Type B pancreatic cell (in vitro differentiated cells): ENCODE measurements at regions not wholly inside any gene's neighbourhood (a gene's known extent, or its start where the extent isn't known, plus 50 kb on each side); places are given as distances from the start of the nearest gene placed in this dataset.
A peak's percentile ranks its signal among the peaks of the same experiment; 100 is the strongest.
"Not testable (repeated sequence)": the region's sequence is repeated elsewhere in the genome, so short reads cannot be mapped to it uniquely, and the experiment has no call there.

Source experiments
- DNase-seq: peaks from one replicate; pipeline ENCODE4 v3.0.0; 2021; ENCODE audit warnings: mixed read lengths; ENCODE audit not compliant: unreplicated experiment; ENCODE audit errors: extremely low spot score
- H3K27ac Mint-ChIP-seq: 2 replicates; pipeline ENCODE4 v1.8.0; 2021; ENCODE audit warnings: mild to moderate bottlenecking, mixed read lengths
- H3K27me3 Mint-ChIP-seq: 2 replicates; pipeline ENCODE4 v1.8.0; 2021; ENCODE audit warnings: mixed read lengths
- H3K36me3 Mint-ChIP-seq: 2 replicates; pipeline ENCODE4 v1.8.0; 2021; ENCODE audit warnings: mixed read lengths
- H3K4me1 Mint-ChIP-seq: one replicate; pipeline ENCODE4 v1.8.0; 2021; ENCODE audit warnings: mixed read lengths; ENCODE audit not compliant: unreplicated experiment
- H3K4me3 Mint-ChIP-seq: 2 replicates; pipeline ENCODE4 v1.8.0; 2021; ENCODE audit warnings: mild to moderate bottlenecking, mixed read lengths
- H3K9me3 Mint-ChIP-seq: 2 replicates; pipeline ENCODE4 v1.8.0; 2021; ENCODE audit warnings: mixed read lengths
- CTCF ChIP-seq: fragments of 200-600 bp; sonication (generic); conservative IDR thresholded peaks from 2 replicates; pipeline ENCODE4 v1.5.0; 2021; ENCODE audit warnings: antibody characterized with exemption, mild to moderate bottlenecking

DNA sequence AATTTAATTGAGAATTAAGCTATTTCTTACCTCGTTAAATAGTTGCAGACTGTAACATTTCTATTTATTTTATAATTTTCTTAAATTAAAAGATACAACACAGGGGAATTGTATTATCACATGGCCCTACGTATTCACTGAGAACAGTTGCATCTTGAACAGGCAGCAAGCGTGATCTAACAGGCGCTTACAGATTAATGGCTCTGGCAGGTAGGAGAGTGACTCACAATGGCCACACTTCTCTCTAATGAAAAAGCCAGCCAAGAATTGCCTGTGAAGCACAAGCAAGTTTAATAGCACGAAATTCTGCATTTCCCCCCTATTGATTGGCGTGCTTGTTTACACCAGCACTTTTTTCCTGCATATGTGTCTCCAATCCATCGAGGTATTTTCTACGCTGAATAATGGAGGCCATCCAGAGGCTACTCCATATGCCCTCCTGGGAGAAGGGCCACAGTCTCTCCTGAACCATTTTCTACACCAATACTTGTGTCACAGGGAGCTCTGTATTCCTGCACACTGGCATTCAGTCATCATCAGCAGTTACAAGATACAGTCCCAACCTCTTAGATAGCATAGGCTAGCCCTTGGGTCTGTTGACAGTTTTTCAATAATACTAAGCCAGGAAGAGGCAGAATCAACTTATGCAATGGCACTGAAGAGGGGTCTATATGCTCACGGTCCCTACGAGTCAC is 150.6 kb upstream of the PLD5 start:
- no peak for DNase-seq
- Mint-ChIP-seq H3K9me3 (peaks cover 10% of the 10 kb centered on the region), H3K27ac (no peak overlapping the region), H3K4me3 (no peak overlapping the region), H3K27me3 (peaks cover 3% of the 10 kb centered on the region), H3K4me1 (peaks cover 7% of the 10 kb centered on the region), H3K36me3 (peaks cover 3% of the 10 kb centered on the region)
- no peak for TF ChIP-seq CTCF

GRCh38 chr1:242673652-242674051 is 149.2 kb upstream of the PLD5 start:
- peaks cover 10% of the 10 kb centered on the region for H3K9me3 Mint-ChIP-seq
- H3K27ac Mint-ChIP-seq = no peak overlapping the region
- H3K36me3 Mint-ChIP-seq = peaks cover 3% of the 10 kb centered on the region
- no peak for DNase-seq
- no peak for TF ChIP-seq CTCF
- H3K27me3 Mint-ChIP-seq = peaks cover 3% of the 10 kb centered on the region
- no peak overlapping the region for H3K4me3 Mint-ChIP-seq
- H3K4me1 Mint-ChIP-seq = peaks cover 19% of the 10 kb centered on the region

DNA sequence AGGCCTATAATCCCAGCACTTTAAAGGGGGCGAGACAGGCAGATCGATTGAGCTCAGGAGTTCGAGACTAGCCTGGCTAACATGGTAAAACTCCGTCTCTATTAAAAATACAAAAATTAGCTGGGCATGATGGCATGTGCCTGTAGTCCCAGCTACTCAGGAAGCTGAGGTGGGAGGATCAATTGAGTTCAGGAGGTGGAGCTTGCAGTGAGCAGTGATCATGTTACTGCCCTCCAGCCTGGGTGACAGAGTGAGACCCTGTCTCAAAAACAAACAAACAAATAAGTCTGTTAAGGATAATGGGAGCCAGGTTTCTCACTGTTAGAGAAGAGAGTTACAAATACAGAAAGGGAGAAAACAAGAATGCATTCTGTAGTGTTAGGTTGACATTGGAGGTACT is 148.7 kb upstream of the PLD5 start:
- H3K36me3 Mint-ChIP-seq, DNase-seq, H3K27me3 Mint-ChIP-seq, H3K27ac Mint-ChIP-seq, H3K4me3 Mint-ChIP-seq: not testable (repeated sequence)
- peaks cover 24% of the 10 kb centered on the region for H3K4me1 Mint-ChIP-seq
- H3K9me3 Mint-ChIP-seq = peaks cover 10% of the 10 kb centered on the region

DNA sequence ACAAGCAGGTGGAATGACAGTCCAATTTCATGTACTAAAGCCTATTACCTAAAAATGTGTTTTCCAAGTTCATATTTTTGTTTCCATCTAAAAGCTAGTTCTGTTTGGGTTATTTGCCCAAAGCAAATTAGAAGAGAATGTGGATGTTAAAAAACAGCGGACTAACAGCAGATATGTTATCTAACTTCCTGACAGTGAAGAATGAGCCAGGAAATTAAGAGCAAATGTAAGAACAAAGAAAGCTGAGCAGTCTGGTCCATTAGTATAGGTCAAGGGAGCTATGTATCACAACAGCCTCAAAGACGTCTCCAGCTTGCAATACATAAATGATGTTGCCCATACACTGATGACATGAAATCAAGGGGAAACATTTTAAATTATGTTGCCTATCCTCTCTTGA is 145.5 kb upstream of the PLD5 start:
- Mint-ChIP-seq H3K9me3 (peaks cover 5% of the 10 kb centered on the region), H3K4me3 (no peak overlapping the region), H3K27me3 (peaks cover 8% of the 10 kb centered on the region), H3K36me3 (peaks cover 3% of the 10 kb centered on the region), H3K4me1 (peaks cover 25% of the 10 kb centered on the region), H3K27ac (no peak overlapping the region)
- no peak for DNase-seq
- TF ChIP-seq CTCF = no peak

- Mint-ChIP-seq H3K27me3 (peaks cover 21% of the 10 kb centered on the region), H3K36me3 (no peaks in the 10 kb centered on the region), H3K4me3 (no peak overlapping the region), H3K4me1 (no peaks in the 10 kb centered on the region), H3K27ac (no peak overlapping the region), H3K9me3 (no peaks in the 10 kb centered on the region)
- no peak for DNase-seq
- no peak for TF ChIP-seq CTCF
Observed at GRCh38 chr1:242662886-242663285, 138.4 kb upstream of the PLD5 start.

DNA sequence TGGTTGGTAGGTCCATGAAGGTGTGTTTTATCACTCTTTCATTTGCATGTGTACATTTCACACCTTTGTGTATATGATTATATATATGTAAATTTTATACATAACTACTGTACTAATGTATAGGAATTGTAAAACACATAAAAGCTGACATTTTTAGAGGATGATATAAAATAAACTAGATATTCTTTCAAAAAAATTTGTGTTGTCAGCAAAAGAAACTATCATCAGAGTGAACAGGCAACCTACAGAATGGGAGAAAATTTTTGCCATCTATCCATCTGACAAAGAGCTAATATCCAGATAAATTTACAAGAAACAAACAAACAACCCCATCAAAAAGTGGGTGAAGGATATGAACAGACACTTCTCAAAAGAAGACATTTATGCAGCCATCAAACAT is 129.3 kb upstream of the PLD5 start:
- H3K27ac Mint-ChIP-seq, H3K4me1 Mint-ChIP-seq, H3K36me3 Mint-ChIP-seq, H3K4me3 Mint-ChIP-seq, DNase-seq, H3K27me3 Mint-ChIP-seq, H3K9me3 Mint-ChIP-seq: not testable (repeated sequence)

DNA sequence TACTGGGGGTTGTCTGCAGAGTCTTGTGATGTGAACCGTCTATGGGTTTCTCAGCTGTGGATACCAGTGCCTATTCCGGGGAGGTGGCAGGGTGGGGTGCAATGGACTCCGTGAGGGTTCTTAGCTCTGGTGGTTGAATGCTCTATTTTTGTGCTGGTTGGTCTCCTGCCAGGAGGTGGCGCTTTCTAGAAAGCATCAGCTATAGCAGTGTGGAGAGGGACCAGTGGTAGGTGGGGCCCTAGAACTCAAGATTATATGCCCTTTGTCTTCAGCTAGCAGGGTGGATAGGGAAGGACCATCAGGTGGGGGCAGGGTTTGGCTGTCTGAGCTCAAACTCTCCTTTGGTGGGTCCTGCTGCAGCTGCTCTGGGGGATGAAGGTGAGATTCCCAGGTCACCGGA is 127.3 kb upstream of the PLD5 start:
- H3K4me3 Mint-ChIP-seq = no peak overlapping the region
- DNase-seq = no peak
- H3K27me3 Mint-ChIP-seq = peaks cover 9% of the 10 kb centered on the region
- H3K27ac Mint-ChIP-seq = no peak overlapping the region
- TF ChIP-seq CTCF = peak; percentile 56
- H3K36me3 Mint-ChIP-seq = no peaks in the 10 kb centered on the region
- peaks cover 8% of the 10 kb centered on the region for H3K4me1 Mint-ChIP-seq
- no peaks in the 10 kb centered on the region for H3K9me3 Mint-ChIP-seq
